Dedifferentiated amniotic fluid mesenchymal stem cell (primary cell): ENCODE measurements at regions not wholly inside any gene's neighbourhood (a gene's known extent, or its start where the extent isn't known, plus 50 kb on each side); places are given as distances from the start of the nearest gene placed in this dataset.
"Not testable (repeated sequence)": the region's sequence is repeated elsewhere in the genome, so short reads cannot be mapped to it uniquely, and the experiment has no call there.

ENCODE experiments used
- DNase-seq: peaks from one replicate; pipeline ENCODE4 v3.0.0-alpha.2; 2016; ENCODE audit errors: extremely low spot score

DNA sequence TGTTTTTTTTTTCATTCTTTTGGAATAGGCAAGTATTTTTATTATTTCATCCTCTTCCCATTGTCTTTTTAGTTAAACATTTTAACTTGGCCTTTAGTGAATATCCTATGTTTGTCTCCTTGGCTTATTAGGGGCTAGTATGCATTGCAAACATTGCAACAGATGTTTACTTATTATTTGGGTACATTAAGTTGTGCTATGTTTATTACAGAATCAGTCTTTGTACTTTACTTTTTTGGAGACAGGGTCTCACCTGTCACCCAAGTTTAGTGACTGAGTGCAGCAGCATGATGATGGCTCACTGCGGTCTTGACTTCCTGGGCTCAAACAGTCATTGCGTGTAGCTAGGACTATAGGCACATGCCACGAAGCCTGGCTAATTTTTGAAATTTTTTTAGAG, 51.1 kb upstream of the NUDT6 start:
- no peak for DNase-seq

DNA sequence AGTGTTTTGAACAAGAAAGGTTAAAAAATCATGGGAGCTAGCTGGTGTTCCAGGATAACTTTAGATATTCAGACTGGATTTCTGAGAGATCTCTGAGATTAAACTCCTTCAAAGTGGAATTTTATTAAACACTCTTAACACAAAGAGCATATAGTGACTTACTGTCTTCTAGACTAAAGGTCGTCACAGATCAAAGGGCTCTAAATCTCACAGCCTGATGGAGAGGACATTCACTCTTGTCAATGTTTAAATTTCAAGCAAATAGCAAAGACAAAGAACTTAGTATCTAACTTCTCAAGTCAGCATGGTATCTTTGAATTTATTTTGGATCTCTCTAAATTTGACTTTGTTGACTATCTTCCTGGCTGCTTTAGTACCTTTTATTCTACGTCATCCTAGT, 53.7 kb upstream of the NUDT6 start:
- no peak for DNase-seq

DNA sequence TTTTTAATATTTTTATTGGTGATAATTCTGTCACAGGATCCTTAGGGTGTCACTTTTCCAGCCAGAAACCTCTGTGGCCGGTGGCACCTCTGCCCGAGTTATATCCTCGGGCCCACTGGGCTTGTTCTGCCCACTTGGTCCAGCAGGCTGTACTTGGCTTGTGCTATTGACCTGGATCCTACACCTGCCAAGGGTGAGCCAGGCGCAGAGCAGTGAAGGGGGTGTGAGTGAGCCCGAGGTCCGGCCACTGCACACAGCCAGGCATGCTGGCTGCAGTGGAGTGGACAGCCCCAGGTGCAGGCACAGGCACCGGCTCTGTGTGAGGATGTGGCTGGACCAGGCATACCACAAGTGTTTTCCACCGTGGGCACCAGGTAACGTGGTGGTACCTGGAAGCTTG, 54.7 kb upstream of the NUDT6 start:
- no peak for DNase-seq

GRCh38 chr4:122978109-122978508, 55.7 kb upstream of the NUDT6 start:
- no peak for DNase-seq

- DNase-seq, result no peak
These were observed 56.4 kb upstream of the NUDT6 start for GRCh38 chr4:122978789-122979188.

DNA sequence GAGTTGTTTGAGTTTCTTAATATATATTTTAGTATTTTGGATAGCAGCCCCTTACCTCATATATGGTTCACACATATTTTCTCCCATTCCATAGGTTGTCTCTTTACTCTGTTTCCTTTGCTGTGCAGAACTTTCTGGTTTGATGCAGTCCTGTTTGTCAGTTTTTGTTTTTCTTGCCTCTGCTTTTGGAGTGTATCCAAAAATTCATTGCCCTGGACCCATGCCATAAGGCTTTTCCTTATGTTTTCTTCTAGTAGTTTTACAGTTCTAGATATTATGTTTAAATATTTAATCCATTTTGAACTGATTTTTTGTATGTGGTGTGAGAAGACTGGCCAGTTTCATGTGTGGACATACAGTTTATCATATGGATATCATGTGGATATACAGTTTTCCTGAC, 58.5 kb upstream of the NUDT6 start:
- no peak for DNase-seq

DNA sequence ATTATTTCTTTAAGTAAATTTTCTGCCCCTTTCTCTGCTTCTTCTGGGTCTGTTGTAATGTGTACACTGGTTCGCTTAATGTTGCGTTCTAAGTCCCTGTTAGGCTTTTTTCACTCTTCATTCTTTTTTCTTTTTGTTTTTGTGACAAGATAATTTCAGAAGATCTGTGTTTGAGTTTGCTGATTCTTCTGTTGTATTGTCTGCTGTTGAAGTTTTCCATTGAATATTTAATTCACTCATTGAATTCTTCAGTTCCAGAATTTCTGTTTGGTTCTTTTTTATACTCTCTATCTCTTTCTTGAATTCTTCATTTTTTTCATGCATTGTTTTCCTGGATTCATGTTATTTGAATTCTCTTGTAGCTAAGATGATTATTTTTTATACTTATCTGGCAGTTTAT, 66.3 kb upstream of the NUDT6 start:
- no peak for DNase-seq

- DNase-seq, result no peak
These were observed 68.5 kb upstream of the NUDT6 start for GRCh38 chr4:122990891-122991290.

- DNase-seq, result no peak
These were observed 69.7 kb upstream of the NUDT6 start for GRCh38 chr4:122992057-122992456.

GRCh38 chr4:122992641-122993040, 70.2 kb upstream of the NUDT6 start:
- DNase-seq, result no peak

- no peak for DNase-seq
These were observed 74.0 kb upstream of the NUDT6 start for GRCh38 chr4:122996350-122996749.

DNA sequence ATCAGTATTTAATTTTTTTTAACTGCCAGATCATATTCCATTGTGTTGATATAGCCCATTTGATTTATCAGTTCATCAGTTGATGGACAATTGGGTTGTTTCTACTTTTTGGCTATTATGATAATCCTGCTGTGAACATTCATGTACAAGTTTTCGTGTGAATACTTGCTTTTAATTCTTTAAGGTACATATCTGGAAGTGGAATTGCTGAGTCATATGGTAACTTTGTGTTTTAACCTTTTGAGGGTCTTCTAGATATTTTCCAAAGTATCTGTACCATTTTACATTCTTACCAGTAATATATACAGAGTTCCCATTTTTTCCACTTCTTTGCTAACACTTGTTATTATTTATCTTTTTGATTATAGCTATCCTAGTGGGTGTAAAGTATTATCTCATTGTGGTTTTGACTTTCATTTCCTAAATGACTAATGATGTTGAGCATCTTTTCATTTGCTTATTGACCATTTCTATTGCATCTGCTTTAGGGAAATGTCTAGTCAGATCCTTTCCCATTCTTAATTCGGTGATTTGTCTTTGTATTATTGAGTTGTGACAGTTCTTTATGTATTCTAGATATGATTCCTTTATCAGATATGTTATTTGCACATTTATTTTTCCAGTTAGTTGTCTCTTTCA, 75.2 kb upstream of the NUDT6 start:
- DNase-seq, result no peak

DNA sequence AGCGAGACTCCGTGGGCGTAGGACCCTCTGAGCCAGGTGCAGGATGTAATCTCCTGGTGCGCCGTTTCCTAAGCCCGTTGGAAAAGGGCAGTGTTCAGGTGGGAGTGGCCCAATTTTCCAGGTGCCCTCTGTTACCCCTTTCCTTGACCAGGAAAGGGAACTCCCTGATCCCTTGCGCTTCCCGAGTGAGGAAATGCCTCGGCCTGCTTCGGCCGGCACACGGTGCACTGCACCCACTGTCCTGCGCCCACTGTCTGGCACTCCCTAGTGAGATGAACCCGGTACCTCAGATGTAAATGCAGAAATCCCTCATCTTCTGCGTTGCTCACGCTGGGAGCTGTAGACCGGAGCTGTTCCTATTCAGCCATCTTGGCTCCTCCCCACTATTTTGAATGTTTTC, 81.7 kb upstream of the NUDT6 start:
- DNase-seq, result not testable (repeated sequence)

- not testable (repeated sequence) for DNase-seq
These were observed 82.7 kb upstream of the NUDT6 start for GRCh38 chr4:123005126-123005525.

DNA sequence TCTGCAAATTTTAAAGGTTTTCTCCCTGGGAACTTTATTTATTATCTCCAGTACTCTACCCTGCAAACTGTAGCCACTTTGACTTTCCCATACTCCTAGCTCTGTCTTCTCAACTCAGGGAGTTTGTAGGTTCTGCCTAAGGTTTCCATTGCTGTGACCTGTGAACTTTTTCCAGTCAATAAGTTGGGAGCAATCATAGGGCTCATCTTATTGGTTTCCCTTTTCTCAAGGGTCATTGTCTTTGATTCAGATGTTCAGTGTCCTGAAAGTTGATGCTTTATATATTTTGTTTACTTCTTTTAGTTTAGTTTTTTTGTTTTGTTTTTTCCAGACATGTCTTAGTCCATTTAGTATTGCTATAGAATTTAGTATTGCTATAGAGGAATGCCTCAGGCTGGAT, 85.3 kb upstream of the NUDT6 start:
- DNase-seq, result no peak

GRCh38 chr4:123012416-123012815, 90.0 kb upstream of the NUDT6 start:
- DNase-seq, result not testable (repeated sequence)

DNA sequence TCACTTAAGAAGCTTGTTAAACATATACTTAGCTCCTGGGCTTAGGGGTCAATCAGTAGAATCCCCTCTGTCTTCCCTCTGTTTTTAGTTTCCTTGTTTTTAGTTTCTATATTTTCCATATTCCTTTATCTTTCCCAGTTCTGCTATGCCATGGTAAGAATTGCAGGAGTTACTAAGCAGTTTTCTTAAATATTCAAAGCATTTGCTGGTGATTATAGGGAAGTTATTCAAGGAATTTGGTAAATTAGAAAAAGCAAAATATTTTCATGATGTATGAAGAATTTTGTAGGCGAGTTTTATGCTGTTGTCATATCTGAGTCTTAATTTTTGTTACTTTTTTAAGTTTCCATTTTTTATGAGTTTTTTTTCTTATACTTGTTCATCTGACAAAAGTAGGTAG, 91.6 kb upstream of the NUDT6 start:
- DNase-seq, result peak; percentile 51

GRCh38 chr4:123017078-123017477, 94.7 kb upstream of the NUDT6 start:
- no peak for DNase-seq

DNA sequence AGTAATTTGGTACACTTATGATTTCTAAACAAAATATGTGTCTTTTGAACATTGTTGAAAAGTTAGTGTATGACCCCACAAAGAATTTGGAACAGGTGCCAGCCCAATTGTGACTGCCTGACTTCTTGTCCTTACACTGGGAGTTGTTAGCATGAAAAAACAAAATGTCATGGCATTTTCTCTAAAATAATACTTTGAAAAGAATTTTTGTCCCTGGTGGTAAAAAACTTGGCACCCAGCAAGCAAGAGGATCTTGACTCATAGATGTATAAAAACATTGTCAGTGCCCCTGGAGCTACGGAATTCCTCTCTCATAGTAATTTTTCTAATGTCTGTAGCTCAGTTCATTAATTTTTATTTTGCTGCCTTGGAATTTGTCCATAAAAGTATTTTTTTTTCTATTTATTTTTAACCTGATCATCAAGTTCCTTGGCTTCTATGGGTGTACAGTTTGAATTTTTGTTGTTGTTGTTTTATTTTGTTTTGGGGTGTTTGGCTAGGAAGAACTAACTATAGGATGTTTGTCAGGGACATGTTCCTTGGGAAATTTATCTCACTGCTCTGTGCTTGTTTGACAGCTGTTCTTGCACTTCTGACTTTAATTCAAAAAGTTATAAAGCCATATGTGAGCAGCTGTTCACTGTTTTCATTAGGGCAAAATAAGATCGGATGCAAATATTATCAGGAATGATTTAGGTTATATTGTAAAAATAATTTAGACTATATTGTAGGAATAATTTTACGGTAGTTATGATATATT, 95.4 kb upstream of the NUDT6 start:
- DNase-seq, result peak; percentile 60

GRCh38 chr4:123018396-123018775, 96.0 kb upstream of the NUDT6 start:
- no peak for DNase-seq

DNA sequence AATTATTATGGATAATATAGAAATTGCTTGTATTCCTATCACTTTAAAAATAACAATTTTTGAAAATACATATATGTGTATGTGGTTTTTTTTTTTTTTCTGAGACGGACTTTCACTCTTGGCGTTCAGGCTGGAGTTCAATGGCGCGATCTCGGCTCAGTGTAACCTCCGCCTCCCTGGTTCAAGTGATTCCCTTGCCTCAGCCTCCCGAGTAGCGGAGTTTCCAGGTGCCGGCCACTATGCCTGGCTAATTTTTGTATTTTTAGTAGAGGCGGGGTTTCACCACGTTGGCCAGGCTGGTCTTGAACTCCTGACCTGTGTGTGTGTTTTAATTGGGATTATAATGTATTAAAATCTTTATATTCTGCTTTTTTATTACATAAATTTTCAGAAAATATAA, 97.9 kb upstream of the NUDT6 start:
- DNase-seq, result no peak

DNA sequence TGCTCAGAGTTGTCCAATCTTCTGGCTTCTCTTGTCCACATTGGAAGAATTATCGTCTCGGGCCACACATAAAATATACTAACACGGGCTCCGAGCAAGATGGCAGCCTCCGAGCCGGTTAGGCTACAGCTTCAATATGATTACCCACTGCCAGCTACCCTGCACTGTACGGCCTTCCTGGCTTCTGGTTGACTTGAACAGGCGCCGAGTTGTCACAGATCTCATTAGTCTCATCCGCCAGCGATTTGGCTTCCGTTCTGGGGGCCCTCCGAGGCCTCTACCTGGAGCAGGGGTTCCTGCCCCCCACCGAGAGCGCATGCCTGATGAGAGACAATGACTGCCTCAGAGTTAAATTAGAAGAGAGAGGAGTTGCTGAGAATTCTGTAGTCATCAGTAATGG, 101.2 kb upstream of the NUDT6 start:
- no peak for DNase-seq

DNA sequence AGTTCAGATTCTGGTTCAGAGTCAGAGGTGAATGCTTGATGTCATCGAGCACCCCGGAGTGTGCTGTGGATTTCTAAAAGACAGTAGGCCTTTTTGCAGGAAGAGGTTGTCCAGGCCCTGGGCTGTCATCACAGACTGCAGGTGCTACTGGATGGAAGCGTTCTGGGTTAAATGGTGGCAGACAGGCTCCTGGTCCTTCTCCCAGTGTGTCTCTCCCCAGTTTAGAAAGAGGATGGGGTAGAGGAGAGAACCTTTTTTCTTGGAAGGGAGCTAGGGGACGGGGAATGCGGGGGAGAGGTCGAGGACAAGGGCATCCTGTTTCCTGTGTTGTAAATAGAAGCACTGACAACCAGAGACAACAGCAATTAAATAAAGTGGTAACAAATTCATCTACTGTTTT, 102.3 kb upstream of the NUDT6 start:
- DNase-seq, result no peak

DNA sequence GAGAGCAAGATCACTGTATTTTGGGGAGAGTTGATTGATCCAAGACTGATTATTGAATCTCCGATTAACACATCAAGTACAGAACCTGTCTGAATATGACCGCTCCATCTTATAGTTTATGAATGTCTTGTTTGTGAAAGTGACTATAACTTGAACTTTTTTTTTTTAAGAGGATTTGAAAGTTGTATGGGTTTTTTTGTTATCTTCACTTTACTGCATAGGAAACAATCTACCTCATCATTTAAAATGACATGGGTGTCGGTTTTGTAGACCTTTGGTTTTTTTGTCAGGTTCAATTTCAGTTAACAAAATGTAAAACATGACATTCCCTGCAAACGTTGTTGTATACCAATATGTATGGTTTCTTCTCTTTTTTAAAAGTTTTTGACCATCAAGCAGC, 103.0 kb upstream of the NUDT6 start:
- DNase-seq, result no peak
